Daoy (cell line): ENCODE measurements at regions not wholly inside any gene's neighbourhood (a gene's known extent, or its start where the extent isn't known, plus 50 kb on each side); places are given as distances from the start of the nearest gene placed in this dataset.

Experiments
- DNase-seq: peaks from one replicate; pipeline ENCODE4 v3.0.0-alpha.2; 2015; ENCODE audit warnings: low read depth

DNA sequence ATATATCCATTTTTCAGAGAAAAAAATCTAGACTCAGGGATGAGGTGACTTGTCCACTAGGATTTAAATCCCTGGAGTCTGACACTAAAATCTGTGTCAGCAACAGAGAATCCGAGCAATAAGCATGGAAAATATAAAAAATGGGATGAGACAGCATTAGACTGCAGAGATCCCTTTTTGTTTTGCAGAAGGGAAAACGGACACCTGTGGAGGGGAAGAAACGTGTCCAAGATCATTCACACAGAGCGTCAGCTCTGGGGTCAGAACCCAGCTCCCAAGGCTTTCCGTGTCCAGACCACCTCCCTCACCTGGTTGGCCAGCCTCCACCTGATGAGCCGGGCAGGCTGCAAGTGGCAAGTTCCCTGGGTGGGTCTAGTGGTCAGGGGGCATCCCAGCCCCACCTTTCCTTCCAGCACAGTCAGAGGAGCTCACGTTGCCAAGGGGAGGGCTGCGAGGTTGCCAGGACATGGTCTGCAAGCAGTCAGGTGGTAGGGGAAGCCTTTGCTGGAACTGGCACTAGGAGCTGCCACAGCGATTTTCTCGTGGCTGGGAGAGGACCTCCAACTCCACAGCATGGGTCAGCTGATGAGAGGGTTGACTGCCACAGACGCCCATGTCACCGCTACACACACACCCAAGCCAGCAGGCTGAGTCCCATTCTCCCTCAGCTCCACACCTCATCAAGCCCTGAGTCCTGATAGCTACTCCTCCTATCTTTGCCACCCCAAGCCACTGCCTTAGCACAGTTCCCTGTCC lies 65.9 kb upstream of the CPLX2 start:
- DNase-seq: no peak

DNA sequence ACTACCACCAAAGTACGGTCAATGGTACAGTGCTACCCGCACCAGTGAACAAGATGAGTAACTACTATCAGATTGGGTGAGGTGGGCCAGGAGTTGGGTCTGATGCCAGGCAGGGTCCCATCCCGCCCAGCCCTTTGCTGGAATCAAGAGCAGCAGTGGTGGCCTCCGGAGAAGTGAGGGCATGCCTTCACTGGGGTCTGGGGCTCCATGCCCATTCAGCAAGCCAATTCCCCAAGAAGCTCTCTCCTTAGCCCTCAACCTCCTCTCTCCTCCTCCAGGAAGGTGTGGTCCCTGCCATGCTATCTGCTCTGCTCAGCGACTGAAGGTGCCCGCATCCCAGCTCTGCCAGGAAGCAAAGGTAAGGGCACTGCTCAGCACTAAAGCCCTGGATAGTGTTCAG lies 62.7 kb upstream of the CPLX2 start:
- DNase-seq: no peak

DNA sequence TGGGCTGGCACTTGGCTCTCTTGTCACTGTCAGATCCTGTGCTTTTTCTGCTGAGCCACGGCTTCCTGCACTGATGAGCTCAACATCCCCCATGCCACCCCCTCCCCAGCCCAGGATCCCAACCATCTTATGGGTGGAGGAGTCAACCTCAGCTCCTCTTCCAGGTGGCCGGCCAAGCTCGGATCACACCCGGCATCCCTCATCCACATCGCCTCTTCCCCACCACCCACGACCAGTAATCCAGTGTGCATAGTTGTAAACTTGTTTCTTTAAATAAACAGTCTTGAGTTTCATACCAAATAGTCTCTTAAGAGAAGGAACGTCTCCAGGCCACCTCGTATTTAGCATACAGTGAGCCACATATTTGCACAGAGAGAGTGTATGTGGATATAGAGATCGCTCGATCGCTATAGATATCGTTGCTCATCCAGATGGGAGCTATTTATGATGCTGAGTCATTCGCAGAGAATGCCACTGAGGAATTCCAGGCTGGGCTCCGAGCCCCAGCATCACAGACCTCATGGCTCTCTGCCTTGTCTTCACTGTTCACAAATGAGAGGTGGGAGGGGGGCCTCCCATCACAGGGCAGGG lies 61.8 kb upstream of the CPLX2 start:
- peak; percentile 92 for DNase-seq

DNA sequence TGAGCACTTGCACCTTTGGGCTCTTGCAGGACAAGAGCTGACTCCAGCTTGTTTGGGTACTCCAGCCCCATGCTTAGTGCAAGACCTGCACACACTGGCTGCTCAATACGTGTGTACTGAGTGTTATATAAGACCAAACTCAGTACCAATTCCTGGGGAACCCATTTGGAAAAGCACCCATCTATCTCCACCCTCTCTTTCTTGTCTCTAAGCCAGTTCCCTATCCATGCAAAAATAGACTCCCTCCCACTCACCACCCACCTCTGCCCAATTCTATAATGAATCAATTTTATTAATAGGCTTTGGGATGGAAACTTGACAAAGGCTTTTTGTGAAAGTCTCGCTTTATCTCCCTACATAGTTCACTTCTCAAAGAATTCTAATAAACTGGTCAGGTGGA lies 60.9 kb upstream of the CPLX2 start:
- no peak for DNase-seq

DNA sequence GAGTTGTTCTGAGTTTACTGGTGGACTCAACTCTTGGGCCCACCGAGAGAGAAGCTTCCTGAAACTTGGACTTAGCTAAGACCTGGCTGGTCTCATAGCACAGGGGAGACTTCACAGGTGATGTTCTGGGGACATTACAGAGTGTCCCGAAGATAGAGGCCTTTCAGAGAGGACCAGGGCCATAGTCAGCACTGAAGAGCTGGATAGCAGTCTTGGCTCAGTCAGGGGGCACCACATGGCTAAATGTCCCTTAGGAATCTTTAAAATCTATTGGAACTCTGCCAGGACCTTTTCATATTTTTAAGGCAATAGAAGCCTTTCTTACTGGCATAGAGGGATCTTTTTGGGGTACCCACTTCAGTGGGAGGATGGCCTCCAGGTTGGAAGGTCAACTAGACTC lies 59.8 kb upstream of the CPLX2 start:
- no peak for DNase-seq

DNA sequence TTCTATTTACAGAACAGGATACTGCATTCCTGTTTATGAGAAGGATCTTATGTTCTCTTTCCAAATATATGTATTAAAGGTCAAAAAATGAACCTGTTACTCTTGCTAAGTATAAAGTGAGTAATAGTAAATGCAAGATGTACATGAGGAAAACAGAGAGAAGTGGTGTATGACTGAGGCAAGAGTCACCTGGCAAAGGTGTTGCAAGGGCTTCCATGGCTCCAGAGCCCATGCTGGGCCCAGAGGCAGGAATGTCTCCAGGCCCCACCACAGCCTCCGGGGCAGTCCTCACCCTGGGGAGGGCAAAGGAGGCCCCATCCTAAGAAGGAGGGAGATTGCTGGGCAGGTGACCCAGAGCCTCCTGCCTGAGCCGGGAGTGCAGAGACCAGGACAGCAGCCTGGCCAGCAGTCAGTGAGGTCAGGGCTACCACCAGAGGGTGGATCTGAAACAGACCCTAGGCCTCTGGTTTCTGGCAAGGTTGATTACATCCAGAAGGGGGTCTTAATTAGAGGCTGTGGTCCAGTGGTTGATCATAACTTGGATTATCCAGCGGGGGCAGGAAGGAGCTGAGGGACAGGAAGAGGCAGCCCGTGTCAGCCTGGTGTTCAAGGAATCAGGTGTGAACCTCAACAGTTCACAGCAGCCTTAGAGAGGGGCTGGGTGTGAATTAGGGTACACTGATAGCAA lies 57.3 kb upstream of the CPLX2 start:
- DNase-seq: no peak

DNA sequence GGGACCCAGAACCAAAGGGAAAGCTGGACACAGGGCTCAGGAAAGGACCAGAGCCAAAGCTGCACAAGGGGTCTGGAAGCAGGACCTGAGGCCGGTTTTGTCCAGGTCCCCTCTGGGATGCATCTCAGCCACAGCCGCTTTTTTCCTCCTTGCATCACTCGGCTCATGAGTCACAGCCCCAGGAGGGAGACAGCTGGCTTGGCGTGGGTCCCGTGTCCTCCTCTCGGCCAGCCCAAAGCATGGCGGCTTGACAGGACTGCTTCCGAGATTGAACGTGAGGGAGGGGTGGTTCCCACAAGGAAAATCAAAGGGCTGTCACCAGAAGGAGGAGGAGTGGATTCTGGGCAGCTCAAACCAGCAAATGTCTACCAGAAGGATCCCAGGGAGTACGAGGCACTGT lies 56.7 kb upstream of the CPLX2 start:
- DNase-seq: peak; percentile 94

DNA sequence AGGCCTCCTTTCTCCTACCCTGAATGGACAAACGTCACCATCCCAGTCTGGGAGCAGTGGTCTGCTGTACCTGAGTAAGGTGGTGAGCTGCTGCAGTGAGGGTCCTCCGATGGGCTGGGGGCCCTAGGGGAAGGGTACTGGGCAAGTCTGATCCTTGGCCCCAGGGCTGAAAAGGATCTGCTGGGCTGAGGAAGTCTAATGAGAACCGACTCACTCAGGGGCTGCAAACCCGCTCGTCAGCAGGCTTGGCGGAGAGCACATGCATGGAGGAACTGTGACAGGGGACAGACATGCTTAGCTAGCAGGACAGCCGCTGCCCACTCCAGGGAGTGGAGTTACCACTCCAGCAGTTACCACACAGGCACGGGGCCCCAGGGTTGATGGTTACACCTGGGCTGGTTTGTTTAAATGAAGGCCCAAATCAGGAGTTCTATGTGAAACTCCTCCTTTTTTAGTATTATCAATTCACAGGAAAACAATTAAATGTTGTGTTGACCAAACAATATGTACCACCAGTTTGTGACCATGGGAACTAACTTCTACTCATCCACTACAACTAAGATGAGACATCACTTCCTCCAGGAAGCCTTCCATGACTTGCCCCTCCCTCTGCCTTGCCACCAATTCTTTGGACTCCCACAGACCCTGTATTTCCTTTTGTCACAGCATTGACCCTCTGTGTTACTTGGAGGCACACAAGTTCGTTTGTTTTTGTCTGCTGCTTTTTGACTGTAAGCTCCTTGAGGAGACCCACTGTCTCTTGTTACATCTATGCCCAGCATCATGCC lies 56.1 kb upstream of the CPLX2 start:
- DNase-seq: no peak

DNA sequence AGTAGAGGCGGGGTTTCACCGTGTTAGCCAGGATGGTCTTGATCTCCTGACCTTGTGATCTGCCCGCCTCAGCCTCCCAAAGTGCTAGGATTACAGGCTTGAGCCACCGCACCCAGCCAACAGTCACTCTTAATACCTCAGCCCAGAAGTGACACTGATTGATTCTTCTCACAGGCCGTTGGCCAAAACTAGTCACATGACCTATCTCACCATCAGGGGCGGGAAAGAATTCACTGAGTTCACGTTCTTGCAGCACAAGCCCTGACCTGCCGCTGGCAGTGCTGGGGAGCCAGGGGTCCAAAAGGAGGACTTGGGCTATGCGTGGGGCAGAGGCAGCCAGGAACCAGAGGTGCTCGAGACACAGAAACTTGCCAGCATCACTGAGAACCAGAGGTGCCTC lies 55.0 kb upstream of the CPLX2 start:
- peak; percentile 37 for DNase-seq

DNA sequence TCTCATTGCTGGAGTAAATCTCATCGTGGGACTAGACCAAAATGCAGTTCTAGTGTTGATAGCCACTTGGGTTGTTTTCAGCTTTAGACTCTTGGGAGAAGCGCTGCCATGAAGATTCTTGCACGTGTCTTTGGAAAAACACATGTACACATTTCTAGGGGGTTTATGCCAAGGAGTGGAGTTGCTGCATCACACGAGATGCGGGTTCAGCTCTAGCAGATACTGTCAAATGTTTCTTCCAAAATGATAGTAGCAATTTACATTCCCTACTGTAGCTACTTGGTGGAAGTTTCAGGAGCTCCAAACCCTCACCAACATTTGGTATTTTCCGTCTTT lies 52.3 kb upstream of the CPLX2 start:
- no peak for DNase-seq

DNA sequence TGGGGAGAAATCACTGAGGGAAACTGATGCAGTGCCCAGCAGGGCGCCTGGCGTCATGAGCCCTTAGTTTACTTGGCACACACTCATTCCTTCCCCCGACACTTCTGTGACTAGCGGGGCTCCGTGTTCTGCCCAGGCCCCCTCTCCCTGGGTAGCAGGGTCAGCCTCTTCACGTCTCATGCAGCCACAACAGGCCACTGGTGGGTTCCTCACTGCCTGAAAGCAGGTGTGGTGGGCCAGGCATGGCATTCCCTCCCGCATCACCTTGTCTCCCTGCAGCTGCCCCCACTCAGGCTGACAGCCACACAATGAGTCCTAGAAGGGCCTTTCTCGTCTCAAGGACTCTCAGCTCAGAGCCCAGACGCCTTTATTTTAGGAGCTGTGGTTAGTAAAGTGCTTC lies 51.1 kb upstream of the CPLX2 start:
- DNase-seq: no peak
